GM12873 (cell line): ENCODE measurements at regions not wholly inside any gene's neighbourhood (a gene's known extent, or its start where the extent isn't known, plus 50 kb on each side); places are given as distances from the start of the nearest gene placed in this dataset.

ENCODE experiments used
- CTCF ChIP-seq: IDR thresholded peaks from 2 replicates; pipeline ENCODE4 v1.5.1; 2012; ENCODE audit warnings: low read depth, mild to moderate bottlenecking, moderate library complexity, low read length, control low read depth; ENCODE audit not compliant: insufficient read depth; ENCODE audit errors: missing control alignments

- no peak for TF ChIP-seq CTCF
These were observed 76.1 kb upstream of the INSIG1 start for GRCh38 chr7:155221547-155221946.

- TF ChIP-seq CTCF, result no peak
These were observed 75.6 kb upstream of the INSIG1 start for GRCh38 chr7:155222061-155222460.

- TF ChIP-seq CTCF, result no peak
These were observed 75.1 kb upstream of the INSIG1 start for GRCh38 chr7:155222573-155222972.

GRCh38 chr7:155223021-155223420, 74.7 kb upstream of the INSIG1 start:
- TF ChIP-seq CTCF, result no peak

GRCh38 chr7:155223503-155223902, 74.2 kb upstream of the INSIG1 start:
- TF ChIP-seq CTCF, result no peak

GRCh38 chr7:155224116-155224811, 73.4 kb upstream of the INSIG1 start:
- no peak for TF ChIP-seq CTCF

GRCh38 chr7:155225095-155225494, 72.6 kb upstream of the INSIG1 start:
- no peak for TF ChIP-seq CTCF
